Natural killer cell (primary cell): ENCODE measurements at regions not wholly inside any gene's neighbourhood (a gene's known extent, or its start where the extent isn't known, plus 50 kb on each side); places are given as distances from the start of the nearest gene placed in this dataset.

Experiments
- ATAC-seq, 3 donors: fragments of 150-1000 bp in 2 of 3; fragments of 200-7000 bp in 1 of 3; cut with Tn5 transposase; 1 replicate in 1 of 3; 2 replicates in 2 of 3; pipeline ENCODE4 v1.10.0; 2021; ENCODE audit warnings: mild to moderate bottlenecking in 2 of 3, moderate library complexity in 2 of 3
- DNase-seq, 2 donors: peaks; one replicate each; pipeline versions ENCODE4 v3.0.0 to v3.0.0-alpha.2; 2013 to 2021; ENCODE audit warnings: mixed read lengths in 1 of 2
- H3K27ac ChIP-seq: one replicate; pipeline ENCODE4 v1.5.1; 2013; ENCODE audit warnings: mild to moderate bottlenecking, low read length
- H3K27me3 ChIP-seq: one replicate; pipeline ENCODE4 v1.6.1; 2013; ENCODE audit warnings: low read length; ENCODE audit not compliant: control insufficient read depth, insufficient read depth
- H3K36me3 ChIP-seq: one replicate; pipeline ENCODE4 v1.6.1; 2013; ENCODE audit warnings: low read length; ENCODE audit not compliant: control insufficient read depth, insufficient read depth
- H3K4me1 ChIP-seq: one replicate; pipeline ENCODE4 v1.6.1; 2013; ENCODE audit warnings: low read length; ENCODE audit not compliant: control insufficient read depth, insufficient read depth
- H3K4me3 ChIP-seq: one replicate; pipeline ENCODE4 v1.5.1; 2013; ENCODE audit warnings: low read length
- H3K9me3 ChIP-seq: one replicate; pipeline ENCODE4 v1.6.1; 2013; ENCODE audit warnings: low read length; ENCODE audit not compliant: control insufficient read depth, insufficient read depth
- H3K27ac Mint-ChIP-seq, 2 donors: one replicate each; pipeline ENCODE4 v1.8.0; 2022; ENCODE audit warnings: mild to moderate bottlenecking in 2 of 2, mixed read lengths in 2 of 2, moderate library complexity in 1 of 2
- H3K27me3 Mint-ChIP-seq, 2 donors: one replicate each; pipeline ENCODE4 v1.8.0; 2022; ENCODE audit warnings: low read depth in 2 of 2, mixed read lengths in 2 of 2
- H3K36me3 Mint-ChIP-seq: one replicate; pipeline ENCODE4 v1.8.0; 2022; ENCODE audit warnings: mixed read lengths
- H3K4me1 Mint-ChIP-seq, 2 donors: one replicate each; pipeline ENCODE4 v1.8.0; 2022; ENCODE audit warnings: mixed read lengths in 2 of 2
- H3K4me3 Mint-ChIP-seq: one replicate; pipeline ENCODE4 v1.8.0; 2022; ENCODE audit warnings: mild to moderate bottlenecking, moderate library complexity, mixed read lengths
- H3K9me3 Mint-ChIP-seq, 2 donors: one replicate each; pipeline ENCODE4 v1.8.0; 2022; ENCODE audit warnings: mixed read lengths in 2 of 2
- WGBS: methylation state at CpG from one replicate; pipeline ENCODE4 v1.1.7; 2013; ENCODE audit warnings: missing lambda C conversion rate; ENCODE audit not compliant: insufficient coverage; 5-methylcytosine and 5-hydroxymethylcytosine counted together
- intact Hi-C: fragments of 100-400 bp; cut with micrococcal nuclease; formaldehyde crosslinking; loops from one replicate; pipeline ENCODE4 v1.14.2; 2022
- TF ChIP-seq, protein P1 (sequence below): fragments of 200-600 bp; IDR thresholded peaks from one replicate; pipeline ENCODE4 v1.8.0; 2022; ENCODE audit warnings: antibody characterized with exemption

DNA sequence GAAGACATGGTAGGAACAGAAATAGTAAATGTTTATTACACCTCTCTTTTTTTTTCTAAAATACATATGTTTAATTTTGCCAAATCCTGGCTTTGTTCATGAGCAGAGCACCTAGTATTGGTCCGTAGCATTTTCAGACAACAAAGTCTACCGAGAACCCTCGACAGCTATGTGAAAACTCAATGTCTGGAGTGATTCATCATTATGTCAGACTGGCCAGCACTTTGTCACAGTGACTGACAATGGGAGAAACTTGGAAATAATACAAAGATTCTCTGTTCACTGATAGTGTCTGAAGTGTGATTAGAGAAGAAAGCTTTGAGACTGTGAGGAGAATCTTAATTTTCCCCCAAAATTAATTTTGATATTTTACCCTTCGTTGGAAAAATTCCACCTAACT lies 143.0 kb downstream of the HNMT start:
- no peaks in the 10 kb centered on the region for H3K4me1 ChIP-seq
- H3K4me3 ChIP-seq: no peak overlapping the region
- no peaks in the 10 kb centered on the region for H3K36me3 ChIP-seq
- no peaks in the 10 kb centered on the region for H3K27me3 ChIP-seq
- peaks cover 10 to 11% of the 10 kb centered on the region in 2 donors for H3K9me3 Mint-ChIP-seq
- intact Hi-C loops: no loop called here
- H3K9me3 ChIP-seq: no peaks in the 10 kb centered on the region
- H3K36me3 Mint-ChIP-seq: no peaks in the 10 kb centered on the region
- WGBS: 86% methylated on average over 3 of the region's 4 CpGs
- TF ChIP-seq, protein P1, sequence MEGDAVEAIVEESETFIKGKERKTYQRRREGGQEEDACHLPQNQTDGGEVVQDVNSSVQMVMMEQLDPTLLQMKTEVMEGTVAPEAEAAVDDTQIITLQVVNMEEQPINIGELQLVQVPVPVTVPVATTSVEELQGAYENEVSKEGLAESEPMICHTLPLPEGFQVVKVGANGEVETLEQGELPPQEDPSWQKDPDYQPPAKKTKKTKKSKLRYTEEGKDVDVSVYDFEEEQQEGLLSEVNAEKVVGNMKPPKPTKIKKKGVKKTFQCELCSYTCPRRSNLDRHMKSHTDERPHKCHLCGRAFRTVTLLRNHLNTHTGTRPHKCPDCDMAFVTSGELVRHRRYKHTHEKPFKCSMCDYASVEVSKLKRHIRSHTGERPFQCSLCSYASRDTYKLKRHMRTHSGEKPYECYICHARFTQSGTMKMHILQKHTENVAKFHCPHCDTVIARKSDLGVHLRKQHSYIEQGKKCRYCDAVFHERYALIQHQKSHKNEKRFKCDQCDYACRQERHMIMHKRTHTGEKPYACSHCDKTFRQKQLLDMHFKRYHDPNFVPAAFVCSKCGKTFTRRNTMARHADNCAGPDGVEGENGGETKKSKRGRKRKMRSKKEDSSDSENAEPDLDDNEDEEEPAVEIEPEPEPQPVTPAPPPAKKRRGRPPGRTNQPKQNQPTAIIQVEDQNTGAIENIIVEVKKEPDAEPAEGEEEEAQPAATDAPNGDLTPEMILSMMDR: no peak
- H3K4me3 Mint-ChIP-seq: no peak overlapping the region
- no peak for DNase-seq
- no peak overlapping the region for H3K27ac Mint-ChIP-seq
- ATAC-seq: no peak
- H3K27me3 Mint-ChIP-seq: no peaks in the 10 kb centered on the region
- H3K4me1 Mint-ChIP-seq: no peaks in the 10 kb centered on the region
- no peak overlapping the region for H3K27ac ChIP-seq

GRCh38 chr2:138110453-138111083 lies 146.3 kb downstream of the HNMT start:
- Histone ChIP-seq H3K36me3 (no peaks in the 10 kb centered on the region), H3K4me1 (no peaks in the 10 kb centered on the region), H3K27ac (no peak overlapping the region), H3K4me3 (no peak overlapping the region), H3K9me3 (no peaks in the 10 kb centered on the region), H3K27me3 (no peaks in the 10 kb centered on the region)
- 67% methylated on average over 2 of the region's 2 CpGs for WGBS
- Mint-ChIP-seq H3K4me3 (no peak overlapping the region), H3K9me3 (peaks cover 8 to 20% of the 10 kb centered on the region in 2 donors), H3K4me1 (no peaks in the 10 kb centered on the region), H3K36me3 (no peaks in the 10 kb centered on the region), H3K27ac (no peak overlapping the region), H3K27me3 (no peaks in the 10 kb centered on the region)
- no peak for ATAC-seq
- TF ChIP-seq, protein P1: no peak
- DNase-seq: no peak
- intact Hi-C loops: no loop called here

DNA sequence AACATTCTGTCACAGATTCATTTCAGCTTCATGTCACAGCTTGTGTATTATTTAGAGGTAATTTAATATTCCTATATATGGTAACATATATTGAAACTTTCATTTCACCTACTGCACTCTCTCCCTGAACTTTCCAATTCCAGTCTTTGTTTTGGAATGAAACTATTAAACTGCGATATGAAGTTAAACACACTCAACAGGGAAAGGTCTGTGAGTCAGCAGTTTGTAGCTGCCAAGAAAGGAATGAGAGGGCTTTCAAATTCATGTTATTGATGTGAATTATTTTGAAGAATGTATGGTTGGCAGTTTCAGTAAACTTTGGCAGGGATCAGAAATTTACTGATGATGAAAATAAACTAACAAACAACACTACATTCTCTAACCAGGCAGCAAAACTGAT lies 148.3 kb downstream of the HNMT start:
- Histone ChIP-seq H3K27ac (no peak overlapping the region), H3K4me1 (no peaks in the 10 kb centered on the region), H3K4me3 (no peak overlapping the region), H3K9me3 (no peaks in the 10 kb centered on the region), H3K27me3 (no peaks in the 10 kb centered on the region), H3K36me3 (no peaks in the 10 kb centered on the region)
- TF ChIP-seq, protein P1: no peak
- DNase-seq (no peak), ATAC-seq (no peak)
- Mint-ChIP-seq H3K4me3 (no peak overlapping the region), H3K36me3 (no peaks in the 10 kb centered on the region), H3K4me1 (no peaks in the 10 kb centered on the region), H3K27me3 (no peaks in the 10 kb centered on the region), H3K27ac (no peak overlapping the region), H3K9me3 (peaks cover 8 to 18% of the 10 kb centered on the region in 2 donors)
- WGBS: 89% methylated on average over 1 of the region's 1 CpG
- intact Hi-C loops: no loop called here

- no peak overlapping the region for H3K4me3 ChIP-seq
- H3K27me3 Mint-ChIP-seq: no peaks in the 10 kb centered on the region
- intact Hi-C loops: no loop called here
- no peak for ATAC-seq
- H3K4me1 ChIP-seq: no peaks in the 10 kb centered on the region
- H3K36me3 ChIP-seq: no peaks in the 10 kb centered on the region
- DNase-seq: no peak
- no peak overlapping the region for H3K27ac Mint-ChIP-seq
- no peak overlapping the region for H3K27ac ChIP-seq
- peaks cover 6 to 14% of the 10 kb centered on the region in 2 donors for H3K9me3 Mint-ChIP-seq
- H3K27me3 ChIP-seq: no peaks in the 10 kb centered on the region
- no peaks in the 10 kb centered on the region for H3K9me3 ChIP-seq
- H3K4me1 Mint-ChIP-seq: no peaks in the 10 kb centered on the region
- TF ChIP-seq, protein P1: no peak
- 91% methylated on average over 4 of the region's 4 CpGs for WGBS
- H3K4me3 Mint-ChIP-seq: no peak overlapping the region
- no peaks in the 10 kb centered on the region for H3K36me3 Mint-ChIP-seq
These were observed 149.7 kb downstream of the HNMT start for GRCh38 chr2:138113871-138114525.
